Trophoblast cell (in vitro differentiated cells and primary cell): ENCODE measurements at regions not wholly inside any gene's neighbourhood (a gene's known extent, or its start where the extent isn't known, plus 50 kb on each side); places are given as distances from the start of the nearest gene placed in this dataset.

Experiments
- DNase-seq, 2 donors: peaks; one replicate each; pipeline ENCODE4 v3.0.0-alpha.2; 2016
- H2AFZ ChIP-seq: 2 replicates; pipeline ENCODE4 v1.6.1; 2013; ENCODE audit warnings: low read length, moderate library complexity, mild to moderate bottlenecking; ENCODE audit not compliant: insufficient read depth, poor library complexity
- H2AK5ac ChIP-seq: 2 replicates; pipeline ENCODE4 v1.6.1; 2013; ENCODE audit warnings: mild to moderate bottlenecking, low read length
- H2BK120ac ChIP-seq: 2 replicates; pipeline ENCODE4 v1.6.1; 2013; ENCODE audit warnings: low read length, mild to moderate bottlenecking, moderate library complexity; ENCODE audit not compliant: insufficient read depth, poor library complexity
- H2BK12ac ChIP-seq: 2 replicates; pipeline ENCODE4 v1.6.1; 2013; ENCODE audit warnings: mild to moderate bottlenecking, low read length, moderate library complexity
- H2BK5ac ChIP-seq: 2 replicates; pipeline ENCODE4 v1.6.1; 2013; ENCODE audit warnings: low read length, low read depth, moderate library complexity, mild to moderate bottlenecking; ENCODE audit not compliant: poor library complexity
- H3K14ac ChIP-seq: 2 replicates; pipeline ENCODE4 v1.6.1; 2013; ENCODE audit warnings: mild to moderate bottlenecking, low read length
- H3K18ac ChIP-seq: 2 replicates; pipeline ENCODE4 v1.6.1; 2013; ENCODE audit warnings: mild to moderate bottlenecking, low read length
- H3K23ac ChIP-seq: 2 replicates; pipeline ENCODE4 v1.6.1; 2013; ENCODE audit warnings: low read length
- H3K27ac ChIP-seq: 2 replicates; pipeline ENCODE4 v1.5.1; 2013; ENCODE audit warnings: low read depth, mild to moderate bottlenecking, inconsistent platforms, low read length, moderate library complexity
- H3K27me3 ChIP-seq: 2 replicates; pipeline ENCODE4 v1.6.1; 2013; ENCODE audit warnings: inconsistent platforms, mild to moderate bottlenecking, low read length, moderate library complexity; ENCODE audit not compliant: insufficient read depth
- H3K36me3 ChIP-seq, 2 experiments: 1 replicate in 1 of 2; 2 replicates in 1 of 2; pipeline ENCODE4 v1.6.1; 2013; ENCODE audit warnings: low read length in 2 of 2, mild to moderate bottlenecking in 2 of 2, moderate library complexity in 1 of 2; ENCODE audit not compliant: insufficient read depth in 2 of 2, control insufficient read depth in 1 of 2
- H3K4ac ChIP-seq: 2 replicates; pipeline ENCODE4 v1.6.1; 2013; ENCODE audit warnings: low read depth, mild to moderate bottlenecking, low read length, moderate library complexity
- H3K4me1 ChIP-seq, 2 experiments: 1 replicate in 1 of 2; 2 replicates in 1 of 2; pipeline ENCODE4 v1.6.1; 2013; ENCODE audit warnings: low read length in 2 of 2, mild to moderate bottlenecking in 2 of 2, moderate library complexity in 1 of 2; ENCODE audit not compliant: insufficient read depth in 2 of 2, control insufficient read depth in 1 of 2
- H3K4me2 ChIP-seq: 2 replicates; pipeline ENCODE4 v1.6.1; 2013; ENCODE audit warnings: inconsistent platforms, mild to moderate bottlenecking, low read length, moderate library complexity
- H3K4me3 ChIP-seq: 2 replicates; pipeline ENCODE4 v1.5.1; 2013; ENCODE audit warnings: mild to moderate bottlenecking, low read depth, low read length, inconsistent platforms
- H3K79me1 ChIP-seq: one replicate; pipeline ENCODE4 v1.6.1; 2013; ENCODE audit warnings: low read length
- H3K79me2 ChIP-seq: 2 replicates; pipeline ENCODE4 v1.6.1; 2013; ENCODE audit warnings: low read length, mild to moderate bottlenecking; ENCODE audit not compliant: control insufficient read depth, insufficient read depth, poor library complexity
- H3K9ac ChIP-seq: 2 replicates; pipeline ENCODE4 v1.6.1; 2013; ENCODE audit warnings: mild to moderate bottlenecking, low read length
- H3K9me3 ChIP-seq: 2 replicates; pipeline ENCODE4 v1.6.1; 2013; ENCODE audit warnings: low read depth, mild to moderate bottlenecking, control low read depth, inconsistent platforms, low read length; ENCODE audit not compliant: insufficient read depth
- H4K12ac ChIP-seq: 2 replicates; pipeline ENCODE4 v1.6.1; 2013; ENCODE audit warnings: low read depth, mild to moderate bottlenecking, low read length, moderate library complexity
- H4K8ac ChIP-seq: 2 replicates; pipeline ENCODE4 v1.6.1; 2013; ENCODE audit warnings: low read depth, mild to moderate bottlenecking, low read length, moderate library complexity
- H4K91ac ChIP-seq: one replicate; pipeline ENCODE4 v1.6.1; 2013; ENCODE audit warnings: low read depth, mild to moderate bottlenecking, low read length, moderate library complexity
- WGBS: extraction: QIAGEN DNeasy Blood & Tissue Kit; methylation state at CpG from one replicate; pipeline ENCODE4 v1.1.7; 2013; ENCODE audit warnings: missing lambda C conversion rate; ENCODE audit not compliant: insufficient read length, insufficient coverage; ENCODE audit errors: extremely low coverage; 5-methylcytosine and 5-hydroxymethylcytosine counted together

- H2AK5ac ChIP-seq, result no peak overlapping the region
- no peaks in the 10 kb centered on the region for H3K9me3 ChIP-seq
- no peak overlapping the region for H2BK5ac ChIP-seq
- no peak overlapping the region for H3K9ac ChIP-seq
- no peak overlapping the region for H4K8ac ChIP-seq
- H3K14ac ChIP-seq, result no peak overlapping the region
- H3K79me2 ChIP-seq, result no peaks in the 10 kb centered on the region
- H3K79me1 ChIP-seq, result no peaks in the 10 kb centered on the region
- no peaks in the 10 kb centered on the region for H3K27me3 ChIP-seq
- no CpG with 5 or more reads among the region's 4 CpGs for WGBS
- no peak overlapping the region for H3K4ac ChIP-seq
- H3K23ac ChIP-seq, result no peak overlapping the region
- no peak overlapping the region for H4K12ac ChIP-seq
- H3K36me3 ChIP-seq, result no peaks in the 10 kb centered on the region
- H3K4me2 ChIP-seq, result no peak overlapping the region
- no peak overlapping the region for H2BK120ac ChIP-seq
- H2AFZ ChIP-seq, result no peak overlapping the region
- no peak overlapping the region for H4K91ac ChIP-seq
- no peak overlapping the region for H2BK12ac ChIP-seq
- DNase-seq, result no peak
- no peak overlapping the region for H3K4me3 ChIP-seq
- no peaks in the 10 kb centered on the region for H3K4me1 ChIP-seq
- no peak overlapping the region for H3K18ac ChIP-seq
- H3K27ac ChIP-seq, result no peak overlapping the region
Measured at GRCh38 chr6:92181347-92181746, 1238.0 kb downstream of the EPHA7 start.

- H2BK12ac ChIP-seq, result no peak overlapping the region
- H4K8ac ChIP-seq, result no peak overlapping the region
- H3K23ac ChIP-seq, result no peak overlapping the region
- H3K4me2 ChIP-seq, result no peak overlapping the region
- no peak overlapping the region for H4K12ac ChIP-seq
- H3K4me3 ChIP-seq, result no peak overlapping the region
- H3K4me1 ChIP-seq, result no peaks in the 10 kb centered on the region
- no peak overlapping the region for H3K14ac ChIP-seq
- H2AFZ ChIP-seq, result no peak overlapping the region
- H3K27ac ChIP-seq, result no peak overlapping the region
- no peak overlapping the region for H2BK5ac ChIP-seq
- H2AK5ac ChIP-seq, result no peak overlapping the region
- H3K36me3 ChIP-seq, result no peaks in the 10 kb centered on the region
- no peak overlapping the region for H2BK120ac ChIP-seq
- H3K79me1 ChIP-seq, result no peaks in the 10 kb centered on the region
- no peak overlapping the region for H3K4ac ChIP-seq
- no peak overlapping the region for H3K18ac ChIP-seq
- 100% methylated on average over 1 of the region's 2 CpGs for WGBS
- no peaks in the 10 kb centered on the region for H3K27me3 ChIP-seq
- no peak overlapping the region for H4K91ac ChIP-seq
- H3K9me3 ChIP-seq, result no peaks in the 10 kb centered on the region
- H3K9ac ChIP-seq, result no peak overlapping the region
- DNase-seq, result no peak
- no peaks in the 10 kb centered on the region for H3K79me2 ChIP-seq
Measured at GRCh38 chr6:92180090-92180489, 1239.3 kb downstream of the EPHA7 start.

- Histone ChIP-seq H3K18ac (no peak overlapping the region), H3K79me1 (no peaks in the 10 kb centered on the region), H4K12ac (no peak overlapping the region), H3K9me3 (no peaks in the 10 kb centered on the region), H2AK5ac (no peak overlapping the region), H3K9ac (no peak overlapping the region), H3K79me2 (no peaks in the 10 kb centered on the region), H3K14ac (no peak overlapping the region), H2BK12ac (no peak overlapping the region), H2BK5ac (no peak overlapping the region), H4K91ac (no peak overlapping the region), H3K36me3 (no peaks in the 10 kb centered on the region), H3K4me2 (no peak overlapping the region), H3K23ac (no peak overlapping the region), H3K4me3 (no peak overlapping the region), H3K27me3 (no peaks in the 10 kb centered on the region), H4K8ac (no peak overlapping the region), H3K4me1 (no peaks in the 10 kb centered on the region), H2BK120ac (no peak overlapping the region), H2AFZ (no peak overlapping the region), H3K4ac (no peak overlapping the region), H3K27ac (no peak overlapping the region)
- no CpG with 5 or more reads among the region's 1 CpG for WGBS
- DNase-seq, result no peak
Measured at GRCh38 chr6:92176666-92177065, 1242.7 kb downstream of the EPHA7 start.

- Histone ChIP-seq H3K14ac (no peak overlapping the region), H3K4me2 (no peak overlapping the region), H3K4me1 (no peaks in the 10 kb centered on the region), H3K36me3 (no peaks in the 10 kb centered on the region), H3K9ac (no peak overlapping the region), H2BK5ac (no peak overlapping the region), H3K4ac (no peak overlapping the region), H4K91ac (no peak overlapping the region), H4K12ac (no peak overlapping the region), H4K8ac (no peak overlapping the region), H3K4me3 (no peak overlapping the region), H3K9me3 (no peaks in the 10 kb centered on the region), H2BK12ac (no peak overlapping the region), H2AK5ac (no peak overlapping the region), H3K79me1 (no peaks in the 10 kb centered on the region), H3K18ac (no peak overlapping the region), H3K27me3 (no peaks in the 10 kb centered on the region), H3K23ac (no peak overlapping the region), H2AFZ (no peak overlapping the region), H3K27ac (no peak overlapping the region), H2BK120ac (no peak overlapping the region), H3K79me2 (no peaks in the 10 kb centered on the region)
- no peak for DNase-seq
- no CpG with 5 or more reads among the region's 6 CpGs for WGBS
Measured at GRCh38 chr6:92174398-92175073, 1244.8 kb downstream of the EPHA7 start.
